Hematopoietic multipotent progenitor cell treated with erythropoietin and hydrocortisone succinate and interleukin-3 and kit ligand, for 4 days (in vitro differentiated cells): ENCODE measurements at regions not wholly inside any gene's neighbourhood (a gene's known extent, or its start where the extent isn't known, plus 50 kb on each side); places are given as distances from the start of the nearest gene placed in this dataset.
A peak's percentile ranks its signal among the peaks of the same experiment; 100 is the strongest.
"Not testable (repeated sequence)": the region's sequence is repeated elsewhere in the genome, so short reads cannot be mapped to it uniquely, and the experiment has no call there.

Source experiments
- DNase-seq: peaks from one replicate; pipeline ENCODE4 v3.0.0-alpha.2; 2015

DNA sequence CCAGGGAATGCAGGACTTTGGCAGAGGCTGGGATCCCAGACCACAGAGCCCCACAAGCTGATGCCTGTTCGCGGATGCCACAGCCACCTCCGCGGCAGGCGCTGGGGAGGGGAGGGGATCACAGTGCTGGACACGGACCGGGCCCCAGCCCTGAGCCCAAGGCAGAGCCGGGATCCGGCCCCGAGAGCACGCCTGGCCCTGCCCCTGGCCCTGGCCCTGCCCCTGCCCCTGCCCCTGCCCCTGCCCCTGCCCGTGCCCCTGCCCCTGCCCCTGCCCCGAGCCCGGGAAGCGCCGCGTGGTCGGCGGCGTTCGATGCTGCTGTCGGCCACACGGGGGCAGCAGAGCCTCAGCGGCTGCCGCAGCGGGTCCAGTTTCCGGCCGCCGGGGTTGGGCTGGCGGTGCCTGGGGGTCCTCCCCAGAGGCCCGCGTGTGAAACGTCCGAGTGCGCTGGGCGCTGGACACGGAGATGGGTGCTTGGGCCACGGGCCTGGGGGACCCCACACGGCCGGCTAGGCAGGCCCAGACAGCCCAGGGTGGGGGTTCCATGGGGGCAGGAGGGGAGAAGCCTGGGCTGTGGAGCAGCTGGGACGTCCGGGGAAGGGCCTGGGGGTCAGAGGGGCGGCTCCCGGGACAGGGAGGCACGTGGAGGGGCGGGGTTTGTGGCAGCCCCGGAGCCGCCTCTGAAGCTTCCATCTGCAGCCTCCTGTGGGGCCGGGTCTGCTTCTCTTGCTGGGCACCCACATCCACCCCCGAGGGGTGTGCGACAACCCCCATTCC is 153.8 kb downstream of the TMEM121 start:
- DNase-seq: peak; percentile 15

DNA sequence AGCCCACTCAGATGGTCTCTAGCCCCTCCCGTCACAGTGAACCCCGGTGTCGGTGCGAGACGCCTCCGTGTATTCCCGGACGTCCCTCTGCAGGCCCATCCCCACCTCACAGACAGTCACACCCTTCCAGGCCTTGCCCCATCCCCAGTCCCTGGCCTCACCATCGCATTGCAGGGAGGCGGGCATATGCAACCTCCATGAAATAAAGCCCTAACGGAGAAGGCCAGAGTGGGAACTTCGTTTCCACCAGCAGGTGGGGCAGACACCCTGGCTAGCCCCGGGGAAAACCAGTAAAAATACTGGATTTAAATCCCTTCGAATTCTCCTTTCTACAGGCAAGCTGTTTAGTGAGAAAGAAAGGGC is 154.3 kb downstream of the TMEM121 start:
- DNase-seq: not testable (repeated sequence)

- not testable (repeated sequence) for DNase-seq
Measured at GRCh38 chr14:105681606-105682185, 155.3 kb downstream of the TMEM121 start.

GRCh38 chr14:105682442-105682841 is 156.1 kb downstream of the TMEM121 start:
- not testable (repeated sequence) for DNase-seq

GRCh38 chr14:105682956-105683570 is 156.7 kb downstream of the TMEM121 start:
- DNase-seq: no peak

DNA sequence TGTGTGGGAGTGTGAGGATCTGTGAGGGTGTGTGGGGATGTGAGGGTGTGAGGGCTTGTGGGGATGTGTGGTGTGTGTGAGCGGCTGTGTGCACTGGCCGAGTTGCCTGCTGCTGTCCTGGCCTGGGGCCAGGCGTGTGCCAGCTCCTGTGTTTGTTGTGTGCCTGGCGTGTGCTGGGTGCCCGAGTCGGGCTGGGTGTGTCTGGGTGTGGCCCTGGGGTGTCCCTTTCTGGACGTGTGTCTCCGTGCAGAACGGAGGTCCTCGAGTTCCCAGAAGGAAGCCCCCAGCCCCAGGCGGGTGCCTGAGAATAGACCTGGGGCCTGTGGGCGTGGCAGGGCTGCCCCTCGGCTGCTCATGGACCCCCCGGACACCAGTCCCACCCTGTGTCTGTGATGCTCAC is 157.7 kb downstream of the TMEM121 start:
- DNase-seq: not testable (repeated sequence)

DNA sequence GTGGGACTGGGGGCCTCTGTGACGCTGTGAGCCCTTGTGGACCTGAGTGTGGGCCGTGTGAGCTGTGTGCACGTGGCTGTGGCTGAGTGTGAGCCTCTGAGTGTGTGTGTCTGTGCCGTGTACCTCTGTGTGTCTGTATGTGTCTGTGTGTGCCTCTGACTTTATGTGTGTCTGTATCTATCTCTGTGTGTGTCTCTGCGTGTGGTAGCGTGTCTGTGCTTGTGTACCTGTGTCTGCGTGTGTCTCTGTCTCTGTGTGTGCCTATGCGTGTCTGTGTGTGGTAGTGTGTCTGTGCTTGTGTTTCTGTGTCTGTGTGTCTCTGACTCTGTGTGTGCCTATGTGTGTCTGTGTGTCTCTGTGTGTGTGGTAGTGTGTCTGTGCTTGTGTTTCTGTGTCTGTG is 158.2 kb downstream of the TMEM121 start:
- DNase-seq: not testable (repeated sequence)

GRCh38 chr14:105685003-105685402 is 158.6 kb downstream of the TMEM121 start:
- no peak for DNase-seq

DNA sequence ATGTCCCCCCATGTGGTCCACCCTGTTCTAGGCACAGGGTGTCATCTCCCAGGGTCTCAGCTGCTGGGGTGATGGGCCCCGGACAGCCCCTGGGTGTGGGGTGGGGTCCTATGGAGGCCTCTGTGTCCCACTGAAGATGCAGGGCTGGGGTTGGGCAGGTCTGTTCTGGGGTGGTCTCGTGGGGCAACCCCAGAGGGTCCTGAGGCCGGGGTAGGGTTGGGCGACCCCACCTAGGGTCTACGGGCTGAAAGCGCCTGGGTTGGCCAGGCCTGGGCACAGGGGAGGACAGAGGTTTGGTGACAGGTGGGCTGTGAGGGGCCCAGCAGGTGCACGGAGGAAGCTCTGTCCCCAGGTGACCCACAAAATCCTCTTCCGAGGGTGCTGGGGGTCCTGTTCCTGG is 159.2 kb downstream of the TMEM121 start:
- DNase-seq: not testable (repeated sequence)

GRCh38 chr14:105686050-105686449 is 159.7 kb downstream of the TMEM121 start:
- DNase-seq: not testable (repeated sequence)

DNA sequence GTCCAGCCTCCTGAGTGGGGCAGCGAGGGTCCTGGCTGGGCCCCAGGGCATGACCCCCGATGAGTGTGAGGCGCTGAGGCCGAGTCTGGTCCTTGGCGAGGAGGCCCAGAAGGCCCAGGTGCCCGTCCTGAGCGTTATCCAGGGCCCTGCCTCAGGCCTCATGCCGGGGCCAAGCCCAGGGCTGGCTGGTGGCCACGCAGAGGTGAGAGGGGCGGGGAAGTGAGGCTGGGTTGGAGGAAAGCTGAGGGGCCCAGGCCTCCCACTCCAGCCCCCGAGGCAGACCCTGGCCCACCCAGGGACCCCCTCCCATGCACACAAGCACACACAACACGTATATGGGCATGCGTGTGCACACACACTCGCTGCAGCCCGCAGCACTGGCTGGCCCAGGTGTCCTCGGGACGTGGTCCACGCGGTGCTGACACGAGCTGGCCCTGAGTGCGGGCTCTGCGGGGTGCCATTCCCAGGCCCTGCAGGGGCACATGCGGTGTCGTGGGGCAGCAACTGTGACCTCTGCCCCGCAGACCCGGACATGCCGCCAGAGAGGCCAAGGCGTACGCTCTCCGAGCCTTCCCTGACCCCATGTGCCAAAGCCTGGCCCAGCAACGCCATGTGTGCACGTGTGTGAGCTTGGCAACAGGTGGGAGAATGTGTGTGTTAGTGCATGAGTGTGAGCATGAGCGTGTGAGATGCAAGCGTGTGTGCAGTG is 160.2 kb downstream of the TMEM121 start:
- DNase-seq: not testable (repeated sequence)

GRCh38 chr14:105687171-105688022 is 161.0 kb downstream of the TMEM121 start:
- DNase-seq: peak; percentile 12

- DNase-seq: peak; percentile 24
Measured at GRCh38 chr14:105688023-105688351, 161.6 kb downstream of the TMEM121 start.

- DNase-seq: not testable (repeated sequence)
Measured at GRCh38 chr14:105688664-105689221, 162.4 kb downstream of the TMEM121 start.

DNA sequence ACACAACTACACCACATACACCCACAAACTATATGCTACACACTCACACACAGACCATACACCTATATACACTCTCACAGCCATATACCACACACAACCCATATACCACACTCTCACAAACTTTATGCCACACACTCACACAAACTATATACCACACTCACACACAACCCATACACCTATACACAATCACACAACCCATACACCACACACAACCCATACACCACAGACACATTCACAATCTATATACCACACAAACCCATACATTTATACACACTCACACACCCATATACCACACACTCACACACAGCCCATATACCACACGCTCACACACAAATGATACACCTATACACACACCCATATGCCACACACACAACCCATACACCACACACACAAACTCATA is 163.3 kb downstream of the TMEM121 start:
- DNase-seq: no peak

DNA sequence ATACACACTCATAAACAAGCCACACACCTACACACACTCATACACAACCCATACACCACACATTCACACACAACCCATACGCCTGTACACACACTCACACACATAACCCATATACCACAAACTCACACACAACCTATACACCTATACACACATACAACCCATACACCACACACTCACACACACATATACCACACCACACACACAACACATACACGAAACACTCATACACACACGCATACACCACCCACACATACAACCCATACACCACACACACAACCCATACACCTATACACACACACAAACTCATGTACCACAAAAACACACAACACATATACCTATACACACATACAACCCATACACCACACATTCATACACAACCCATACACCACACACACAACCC is 164.3 kb downstream of the TMEM121 start:
- DNase-seq: no peak

- not testable (repeated sequence) for DNase-seq
Measured at GRCh38 chr14:105691321-105692109, 165.1 kb downstream of the TMEM121 start.

DNA sequence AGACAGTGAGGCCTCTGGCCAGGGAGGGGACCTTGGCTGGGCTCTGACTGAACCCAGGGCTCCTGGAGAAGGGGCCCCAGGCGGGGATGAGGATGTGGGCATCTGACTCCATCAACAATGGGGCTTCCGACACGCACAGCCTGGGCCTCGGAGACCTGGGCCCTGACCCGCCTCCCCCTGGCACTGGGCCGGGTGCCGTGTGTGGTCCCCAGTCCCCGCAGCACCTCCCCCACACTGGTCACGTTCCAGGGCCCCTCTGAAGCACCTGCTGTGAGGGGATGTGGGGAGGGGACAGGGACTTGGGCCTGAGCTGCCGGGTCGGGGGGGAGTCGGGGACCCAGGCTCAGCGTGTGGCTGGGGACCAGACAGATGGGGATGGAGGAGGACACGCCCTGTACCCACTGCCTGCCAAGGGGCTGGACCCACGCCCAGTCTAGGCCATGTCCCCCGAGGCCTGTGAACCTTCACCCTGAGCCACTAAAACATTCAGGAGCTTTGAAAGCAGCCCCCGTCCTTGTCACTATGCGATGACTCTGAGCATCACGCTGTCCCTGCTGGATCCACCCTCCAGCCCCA is 165.8 kb downstream of the TMEM121 start:
- not testable (repeated sequence) for DNase-seq

DNA sequence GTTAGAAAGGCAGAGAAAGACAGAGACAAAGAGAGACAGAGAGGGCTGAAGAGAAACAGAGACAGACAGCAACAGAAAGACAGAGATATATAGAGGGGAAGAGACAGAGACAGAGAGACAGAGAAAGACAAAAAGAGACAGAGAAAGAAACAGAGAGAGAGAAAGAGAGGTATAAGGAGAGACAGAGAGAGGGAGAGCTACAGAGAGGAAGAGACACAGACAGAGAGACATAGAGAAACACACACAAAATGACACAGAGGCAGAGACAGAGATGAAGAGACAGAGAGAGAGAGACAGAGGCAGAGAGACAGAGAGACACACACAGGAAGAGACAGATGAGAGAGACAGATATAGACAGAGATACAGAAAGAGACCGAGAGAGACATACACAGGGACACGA is 168.6 kb downstream of the TMEM121 start:
- no peak for DNase-seq

DNA sequence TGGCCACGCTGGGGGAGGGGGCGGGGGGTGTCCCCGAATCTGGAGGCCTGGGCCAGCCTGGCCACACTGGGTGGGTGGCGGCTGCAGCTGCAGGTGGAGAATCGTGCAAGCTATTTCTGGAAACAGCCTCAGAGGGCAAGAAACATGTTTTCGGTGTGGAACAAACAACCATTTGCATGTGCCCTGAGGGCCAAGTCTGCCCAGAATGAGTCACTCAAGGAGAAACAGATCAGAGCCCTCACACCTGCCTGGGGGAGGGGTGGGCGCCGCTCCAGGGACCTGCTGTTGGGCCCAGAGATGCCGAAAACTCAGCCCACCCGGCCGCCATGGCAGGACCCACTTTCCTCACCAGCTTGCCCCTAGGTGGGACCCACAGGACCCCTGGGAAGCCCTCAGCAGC is 170.0 kb downstream of the TMEM121 start:
- DNase-seq: not testable (repeated sequence)

- not testable (repeated sequence) for DNase-seq
Measured at GRCh38 chr14:105697414-105697813, 171.0 kb downstream of the TMEM121 start.
